Central memory CD8-positive, alpha-beta T cell (primary cell): ENCODE measurements at regions not wholly inside any gene's neighbourhood (a gene's known extent, or its start where the extent isn't known, plus 50 kb on each side); places are given as distances from the start of the nearest gene placed in this dataset.

Source experiments
- ATAC-seq: fragments of 150-1000 bp; cut with Tn5 transposase; replicated peaks from 2 replicates; pipeline ENCODE4 v1.10.0; 2022; ENCODE audit warnings: mild to moderate bottlenecking, moderate FRiP score, moderate number of reproducible peaks; ENCODE audit not compliant: poor library complexity, severe bottlenecking; ENCODE audit errors: extremely low read depth
- DNase-seq, 2 donors: peaks; one replicate each; pipeline ENCODE4 v3.0.0; 2021; ENCODE audit warnings: low spot score in 2 of 2
- H3K27ac Mint-ChIP-seq: one replicate; pipeline ENCODE4 v1.8.0; 2022; ENCODE audit warnings: low read depth, mild to moderate bottlenecking, moderate library complexity, mixed read lengths
- H3K27me3 Mint-ChIP-seq: one replicate; pipeline ENCODE4 v1.8.0; 2022; ENCODE audit warnings: mixed read lengths
- H3K36me3 Mint-ChIP-seq: one replicate; pipeline ENCODE4 v1.8.0; 2022; ENCODE audit warnings: mild to moderate bottlenecking, moderate library complexity, mixed read lengths; ENCODE audit not compliant: insufficient read depth
- H3K4me1 Mint-ChIP-seq: one replicate; pipeline ENCODE4 v1.8.0; 2022; ENCODE audit warnings: mixed read lengths
- H3K4me3 Mint-ChIP-seq: one replicate; pipeline ENCODE4 v1.8.0; 2022; ENCODE audit warnings: mild to moderate bottlenecking, moderate library complexity, mixed read lengths
- H3K9me3 Mint-ChIP-seq: one replicate; pipeline ENCODE4 v1.8.0; 2022; ENCODE audit warnings: mixed read lengths

DNA sequence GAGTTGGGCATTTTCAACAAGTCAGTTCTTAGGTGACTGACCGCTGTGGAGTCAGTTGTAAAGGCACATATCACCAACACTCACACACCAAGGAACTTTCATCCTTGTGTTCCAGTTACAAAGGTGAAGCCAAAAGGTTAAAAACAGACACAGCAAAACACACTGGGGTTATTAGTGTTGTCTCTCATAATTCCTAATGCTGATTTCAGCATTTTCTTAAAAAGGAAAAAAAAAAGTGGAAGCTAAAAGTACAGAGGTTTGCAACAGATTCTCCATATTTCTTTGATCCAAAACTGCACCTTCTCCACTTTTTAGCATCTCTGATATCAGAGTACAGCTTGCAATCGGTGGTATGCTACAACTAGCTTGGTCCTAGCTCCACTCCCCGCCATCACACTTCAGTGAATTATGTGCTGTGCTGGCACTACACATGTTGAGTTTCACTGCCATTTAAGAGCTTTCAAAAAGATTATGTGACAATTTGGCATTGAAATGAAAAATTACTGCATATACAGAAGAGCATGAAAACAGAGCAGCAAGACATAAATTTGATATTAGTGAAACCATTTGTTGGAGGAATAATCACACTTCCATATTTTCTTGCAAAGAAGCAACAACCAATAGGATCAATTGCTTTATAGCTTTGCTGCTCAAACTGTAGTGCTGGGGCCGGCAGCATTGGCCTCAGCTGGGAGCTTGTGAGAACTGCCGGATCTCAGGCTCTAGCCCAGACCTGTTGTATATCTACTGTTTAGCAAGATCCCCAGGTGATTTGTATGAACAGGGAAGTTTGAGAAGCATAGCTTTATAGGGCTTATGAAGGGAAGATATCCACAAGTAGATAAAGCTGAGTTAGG, 62.3 kb upstream of the DAPL1 start:
- H3K27me3 Mint-ChIP-seq = peaks cover 46% of the 10 kb centered on the region
- ATAC-seq (no peak), DNase-seq (no peak)
- no peaks in the 10 kb centered on the region for H3K4me1 Mint-ChIP-seq
- H3K27ac Mint-ChIP-seq = no peak overlapping the region
- no peaks in the 10 kb centered on the region for H3K36me3 Mint-ChIP-seq
- no peaks in the 10 kb centered on the region for H3K9me3 Mint-ChIP-seq
- no peak overlapping the region for H3K4me3 Mint-ChIP-seq

DNA sequence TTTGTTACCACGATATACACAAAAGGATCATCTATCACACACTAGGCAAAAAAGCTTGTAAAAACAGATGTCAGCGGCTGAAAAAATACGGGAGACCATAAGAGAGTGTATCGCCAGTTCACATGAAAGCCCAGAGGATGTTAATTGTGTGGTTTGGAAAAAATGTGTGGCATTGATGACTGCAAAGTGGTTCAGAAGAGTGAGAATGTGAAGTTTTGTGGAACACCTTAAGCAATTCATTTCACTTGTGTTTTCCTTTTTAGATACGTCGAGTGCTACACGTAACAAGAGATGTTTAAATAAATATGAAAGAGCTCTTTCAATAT, 61.7 kb upstream of the DAPL1 start:
- Mint-ChIP-seq H3K27ac (no peak overlapping the region), H3K4me1 (no peaks in the 10 kb centered on the region), H3K9me3 (no peaks in the 10 kb centered on the region), H3K4me3 (no peak overlapping the region), H3K36me3 (no peaks in the 10 kb centered on the region), H3K27me3 (peaks cover 40% of the 10 kb centered on the region)
- no peak for DNase-seq
- no peak for ATAC-seq

DNA sequence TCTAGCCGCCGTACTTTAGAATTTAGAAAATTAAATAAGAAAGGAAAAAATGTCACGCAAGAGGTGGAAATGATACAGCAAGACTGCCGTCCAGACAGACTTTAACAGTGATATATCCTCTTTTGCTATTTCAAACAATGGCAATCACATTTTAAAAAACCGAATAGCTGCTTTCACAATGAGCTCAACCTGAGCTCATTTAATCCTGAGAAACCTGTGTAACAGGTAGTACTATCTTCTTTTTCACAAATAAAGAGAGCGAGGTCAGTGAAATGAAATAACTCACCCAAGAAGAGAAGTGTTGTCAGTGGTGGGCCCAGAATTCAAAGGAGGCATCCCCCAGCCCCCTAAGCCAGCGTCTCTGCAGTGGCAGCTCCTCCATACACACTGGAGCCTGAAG, 60.7 kb upstream of the DAPL1 start:
- H3K36me3 Mint-ChIP-seq = no peaks in the 10 kb centered on the region
- no peak overlapping the region for H3K4me3 Mint-ChIP-seq
- no peak for DNase-seq
- peaks cover 36% of the 10 kb centered on the region for H3K27me3 Mint-ChIP-seq
- no peak for ATAC-seq
- no peaks in the 10 kb centered on the region for H3K4me1 Mint-ChIP-seq
- no peaks in the 10 kb centered on the region for H3K9me3 Mint-ChIP-seq
- no peak overlapping the region for H3K27ac Mint-ChIP-seq

DNA sequence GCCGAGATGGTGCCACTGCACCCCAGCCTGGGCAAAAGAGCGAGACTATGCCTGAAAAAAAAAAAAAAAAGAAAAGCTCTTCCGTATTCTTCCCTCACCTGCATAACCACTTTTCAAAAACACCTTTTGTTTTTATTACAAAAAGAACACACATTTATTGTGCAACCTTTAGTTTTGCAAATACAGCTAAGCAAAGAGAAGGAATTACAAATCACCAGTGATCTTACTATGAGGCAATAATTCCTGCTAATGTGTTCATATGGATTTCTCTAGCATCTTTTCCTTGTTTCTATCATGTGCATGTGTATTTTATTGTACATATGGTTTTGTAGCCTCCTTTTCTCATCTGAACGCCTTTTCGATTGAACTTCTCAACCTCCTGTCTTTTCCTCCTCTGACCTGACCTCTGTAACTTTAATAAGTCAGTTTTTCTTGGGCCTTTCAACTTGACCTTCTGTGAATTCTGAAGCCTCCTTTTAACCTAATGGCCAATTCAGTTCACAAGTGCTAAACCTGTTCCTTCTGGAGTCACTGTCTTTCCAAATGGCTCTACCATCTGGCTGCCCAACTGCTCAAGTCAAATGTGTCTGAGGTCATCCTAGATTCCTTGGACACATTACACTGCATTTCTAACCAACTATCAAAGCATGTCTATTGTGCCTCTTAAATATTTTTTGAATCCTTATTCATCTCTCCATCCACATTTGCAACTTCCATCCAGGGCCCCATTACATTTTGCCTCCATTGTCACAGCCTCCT, 59.1 kb upstream of the DAPL1 start:
- Mint-ChIP-seq H3K4me3 (no peak overlapping the region), H3K4me1 (no peaks in the 10 kb centered on the region), H3K27ac (no peak overlapping the region), H3K36me3 (no peaks in the 10 kb centered on the region), H3K27me3 (peaks cover 35% of the 10 kb centered on the region), H3K9me3 (no peaks in the 10 kb centered on the region)
- ATAC-seq = no peak
- DNase-seq = no peak

DNA sequence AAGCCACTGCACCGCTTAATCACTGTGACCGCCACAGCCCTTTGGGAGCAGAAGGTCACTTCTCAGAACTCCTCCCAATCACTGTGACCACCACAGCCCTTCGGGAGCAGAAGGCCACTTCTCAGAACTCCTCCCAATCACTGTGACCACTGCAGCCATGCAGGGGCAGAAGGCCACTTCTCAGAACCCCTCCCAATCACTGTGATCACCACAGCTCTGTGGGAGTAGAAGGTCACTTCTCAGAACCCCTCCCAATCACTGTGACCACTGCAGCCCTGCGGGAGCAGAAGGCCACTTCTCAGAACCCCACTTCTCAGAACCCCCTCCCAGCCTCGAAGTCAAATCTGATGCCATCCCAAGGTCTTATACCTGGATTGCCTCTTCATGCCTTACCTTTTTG, 56.8 kb upstream of the DAPL1 start:
- H3K27ac Mint-ChIP-seq = no peak overlapping the region
- H3K27me3 Mint-ChIP-seq = peaks cover 41% of the 10 kb centered on the region
- H3K4me1 Mint-ChIP-seq = no peaks in the 10 kb centered on the region
- no peaks in the 10 kb centered on the region for H3K36me3 Mint-ChIP-seq
- DNase-seq (no peak), ATAC-seq (no peak)
- H3K4me3 Mint-ChIP-seq = no peak overlapping the region
- H3K9me3 Mint-ChIP-seq = no peaks in the 10 kb centered on the region

DNA sequence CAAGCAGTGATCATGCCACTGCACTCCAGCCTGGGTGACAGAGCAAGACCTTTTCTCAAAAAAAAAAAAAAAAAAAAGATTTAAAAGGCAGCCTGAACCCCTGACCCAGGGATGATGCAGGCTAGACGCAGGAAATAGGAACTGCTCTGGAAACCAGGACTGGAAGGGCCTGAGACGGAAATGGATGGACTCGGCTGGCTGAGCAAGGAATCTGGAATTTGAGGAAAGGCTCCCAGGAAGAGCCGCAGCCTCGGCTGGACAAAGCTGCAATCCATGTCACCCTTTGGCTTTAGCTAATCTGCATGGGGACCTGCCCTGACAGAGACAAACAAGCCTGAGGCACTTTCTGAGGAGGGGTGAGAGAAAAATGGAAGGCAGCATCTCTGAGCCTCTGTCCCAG, 55.0 kb upstream of the DAPL1 start:
- Mint-ChIP-seq H3K27me3 (peaks cover 47% of the 10 kb centered on the region), H3K4me1 (no peaks in the 10 kb centered on the region), H3K9me3 (no peaks in the 10 kb centered on the region), H3K36me3 (no peaks in the 10 kb centered on the region), H3K27ac (no peak overlapping the region), H3K4me3 (no peak overlapping the region)
- DNase-seq = no peak
- ATAC-seq = no peak

DNA sequence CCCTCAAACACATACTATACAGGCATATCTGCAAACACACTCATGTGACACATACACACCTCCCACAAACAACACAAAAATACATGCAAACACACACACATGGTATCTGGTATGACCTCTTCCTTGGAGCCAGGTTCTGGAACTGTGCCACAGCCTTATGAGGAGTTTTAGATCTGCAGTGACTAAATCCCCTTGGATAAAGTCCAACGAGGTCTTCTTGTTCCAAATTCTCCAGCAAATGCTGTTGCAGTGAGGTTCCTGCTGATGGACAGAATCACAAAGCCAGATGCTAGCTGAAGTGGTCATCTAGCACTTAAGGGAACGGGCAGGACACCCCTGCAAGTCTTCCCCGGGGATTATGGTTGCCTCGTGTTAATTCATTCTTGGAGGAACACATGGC, 54.5 kb upstream of the DAPL1 start:
- Mint-ChIP-seq H3K9me3 (no peaks in the 10 kb centered on the region), H3K27me3 (peaks cover 47% of the 10 kb centered on the region), H3K4me3 (no peak overlapping the region), H3K27ac (no peak overlapping the region), H3K36me3 (no peaks in the 10 kb centered on the region), H3K4me1 (no peaks in the 10 kb centered on the region)
- DNase-seq (no peak), ATAC-seq (no peak)

DNA sequence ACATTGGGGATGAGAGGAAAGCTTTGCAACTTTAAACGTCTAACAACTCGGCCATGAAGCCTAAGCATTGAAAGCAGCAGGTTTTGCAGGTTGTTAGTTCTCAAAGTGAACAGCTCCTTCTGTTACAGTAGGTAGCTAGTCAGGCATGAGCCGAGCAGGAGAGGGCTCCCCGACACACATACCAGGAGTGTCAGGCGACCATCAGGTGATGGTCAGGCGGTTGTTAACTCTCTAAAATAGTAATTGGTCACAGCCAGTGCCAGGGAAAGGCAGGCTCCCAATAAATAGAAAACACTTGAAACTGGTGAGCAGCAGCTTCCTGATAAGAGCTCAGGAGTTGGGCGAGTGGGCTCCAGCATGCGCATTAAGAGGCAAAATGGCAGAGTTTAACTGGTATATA, 53.5 kb upstream of the DAPL1 start:
- Mint-ChIP-seq H3K4me1 (no peaks in the 10 kb centered on the region), H3K27me3 (peaks cover 47% of the 10 kb centered on the region), H3K9me3 (no peaks in the 10 kb centered on the region), H3K4me3 (no peak overlapping the region), H3K27ac (no peak overlapping the region), H3K36me3 (no peaks in the 10 kb centered on the region)
- no peak for DNase-seq
- no peak for ATAC-seq

DNA sequence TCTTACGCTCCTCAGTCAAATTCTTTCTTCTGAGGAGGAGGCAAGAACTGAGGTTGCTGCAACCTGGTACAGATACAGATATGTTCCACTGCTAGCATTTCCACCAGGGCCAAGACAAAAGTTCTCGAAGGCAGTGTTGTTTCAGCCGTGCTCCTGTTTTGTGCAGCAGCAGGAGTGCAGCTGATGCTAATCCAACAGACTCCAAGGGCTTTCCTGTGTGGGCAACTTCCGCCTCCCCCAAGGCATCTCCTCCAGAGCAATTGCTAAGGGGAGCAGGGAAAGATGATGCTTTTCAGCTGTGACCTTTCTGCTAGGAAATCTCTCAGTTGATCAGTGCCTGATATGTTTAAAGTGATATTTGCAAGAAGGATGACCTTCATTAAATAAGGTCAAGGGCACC, 52.6 kb upstream of the DAPL1 start:
- ATAC-seq (no peak), DNase-seq (no peak)
- no peaks in the 10 kb centered on the region for H3K4me1 Mint-ChIP-seq
- no peak overlapping the region for H3K4me3 Mint-ChIP-seq
- H3K36me3 Mint-ChIP-seq = no peaks in the 10 kb centered on the region
- peaks cover 47% of the 10 kb centered on the region for H3K27me3 Mint-ChIP-seq
- H3K9me3 Mint-ChIP-seq = no peaks in the 10 kb centered on the region
- H3K27ac Mint-ChIP-seq = no peak overlapping the region

DNA sequence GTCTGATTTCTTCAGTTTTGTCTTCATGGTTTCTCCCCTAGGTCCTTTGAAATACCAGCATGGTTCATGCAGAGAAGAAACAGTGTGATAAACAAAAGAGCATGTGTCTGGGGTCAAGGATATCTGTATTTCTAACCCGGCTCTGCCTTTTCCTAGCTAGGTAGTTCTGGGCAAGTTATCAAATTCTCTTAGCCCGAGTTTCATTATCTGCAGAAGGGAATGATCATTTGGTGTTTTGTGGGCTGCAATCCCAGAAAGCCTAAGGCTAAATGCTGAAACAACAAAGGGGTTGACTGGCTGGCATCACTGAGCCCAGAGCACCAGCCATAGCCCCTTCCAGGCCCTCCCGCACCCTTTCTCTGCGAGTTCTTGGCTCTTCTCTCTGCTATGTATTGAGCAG, 51.7 kb upstream of the DAPL1 start:
- Mint-ChIP-seq H3K4me1 (no peaks in the 10 kb centered on the region), H3K36me3 (no peaks in the 10 kb centered on the region), H3K27me3 (peaks cover 50% of the 10 kb centered on the region), H3K9me3 (no peaks in the 10 kb centered on the region), H3K27ac (no peak overlapping the region), H3K4me3 (no peak overlapping the region)
- DNase-seq = no peak
- ATAC-seq = no peak

DNA sequence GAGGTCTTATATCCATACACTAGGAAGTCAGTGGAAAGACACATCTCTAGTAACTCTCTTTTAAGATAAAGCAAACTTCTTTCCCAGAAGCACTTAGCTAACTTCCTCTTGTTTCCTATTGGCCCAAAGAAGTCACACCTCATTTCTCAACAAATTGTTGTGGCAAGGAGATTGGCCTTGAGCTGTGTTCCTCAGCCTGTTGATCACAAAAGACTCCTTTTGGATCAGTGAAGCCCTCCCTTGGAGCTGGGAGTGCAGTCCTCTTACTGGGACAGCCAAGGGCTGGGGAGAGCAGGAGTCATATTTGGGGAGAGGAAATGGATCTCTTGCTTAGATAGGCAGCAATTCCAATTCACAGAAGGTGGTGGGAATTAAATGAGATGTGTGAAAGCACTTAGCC, 51.2 kb upstream of the DAPL1 start:
- Mint-ChIP-seq H3K27me3 (peaks cover 54% of the 10 kb centered on the region), H3K9me3 (no peaks in the 10 kb centered on the region), H3K27ac (no peak overlapping the region), H3K4me3 (no peak overlapping the region), H3K4me1 (no peaks in the 10 kb centered on the region), H3K36me3 (no peaks in the 10 kb centered on the region)
- no peak for DNase-seq
- no peak for ATAC-seq

DNA sequence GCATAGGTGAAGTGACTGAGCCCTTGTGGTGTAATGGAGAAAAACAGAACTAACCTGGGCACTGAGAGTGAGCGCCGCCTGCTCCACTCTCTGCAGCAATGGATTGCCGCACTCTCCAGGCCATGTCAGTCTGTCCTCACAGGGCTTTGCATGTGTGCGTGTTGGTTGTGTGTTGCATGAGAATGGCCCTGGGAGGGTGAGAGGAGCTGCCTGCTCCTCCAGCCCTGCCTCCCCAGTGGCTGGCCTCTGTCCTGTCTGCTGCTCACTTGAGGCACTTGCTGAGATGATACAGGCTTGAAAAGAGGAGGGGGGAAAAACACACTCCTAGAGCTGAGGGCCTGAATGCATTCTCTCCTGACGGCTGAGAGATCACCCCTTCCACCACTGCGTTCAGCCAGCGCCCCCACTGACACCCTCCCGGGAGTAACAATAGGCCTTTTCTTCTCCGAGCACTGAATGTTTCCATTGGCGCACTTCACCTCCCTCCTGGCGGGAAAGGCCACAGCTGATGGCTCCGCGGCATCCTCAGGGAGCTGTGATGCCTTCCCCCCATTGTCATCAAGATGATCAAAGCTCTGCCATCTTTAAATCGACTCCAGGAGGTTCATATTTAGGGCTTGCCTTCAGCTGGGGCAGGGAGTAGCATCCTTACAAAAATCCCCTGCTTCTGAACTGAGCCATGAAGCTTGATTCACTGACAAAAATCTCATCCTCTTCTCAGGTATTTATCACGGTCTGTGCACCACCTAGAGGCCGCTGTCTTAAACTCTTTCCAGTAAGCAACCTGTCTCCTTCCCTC, 49.9 kb upstream of the DAPL1 start:
- DNase-seq = no peak
- Mint-ChIP-seq H3K27ac (no peak overlapping the region), H3K4me1 (no peaks in the 10 kb centered on the region), H3K9me3 (no peaks in the 10 kb centered on the region), H3K4me3 (no peak overlapping the region), H3K36me3 (no peaks in the 10 kb centered on the region), H3K27me3 (peaks cover 64% of the 10 kb centered on the region)
- ATAC-seq = no peak
